Epithelial cell of proximal tubule (primary cell): ENCODE measurements at regions not wholly inside any gene's neighbourhood (a gene's known extent, or its start where the extent isn't known, plus 50 kb on each side); places are given as distances from the start of the nearest gene placed in this dataset.
A peak's percentile ranks its signal among the peaks of the same experiment; 100 is the strongest.

ENCODE experiments used
- DNase-seq: peaks from one replicate; pipeline ENCODE4 v3.0.0-alpha.2; 2011; ENCODE audit warnings: low read depth
- H3K4me3 ChIP-seq: 2 replicates; pipeline ENCODE4 v1.5.1; 2011; ENCODE audit warnings: low read depth, mild to moderate bottlenecking, low read length
- CTCF ChIP-seq: conservative IDR thresholded peaks from 2 replicates; pipeline ENCODE4 v1.5.1; 2012; ENCODE audit warnings: low read depth, mild to moderate bottlenecking, low read length

DNA sequence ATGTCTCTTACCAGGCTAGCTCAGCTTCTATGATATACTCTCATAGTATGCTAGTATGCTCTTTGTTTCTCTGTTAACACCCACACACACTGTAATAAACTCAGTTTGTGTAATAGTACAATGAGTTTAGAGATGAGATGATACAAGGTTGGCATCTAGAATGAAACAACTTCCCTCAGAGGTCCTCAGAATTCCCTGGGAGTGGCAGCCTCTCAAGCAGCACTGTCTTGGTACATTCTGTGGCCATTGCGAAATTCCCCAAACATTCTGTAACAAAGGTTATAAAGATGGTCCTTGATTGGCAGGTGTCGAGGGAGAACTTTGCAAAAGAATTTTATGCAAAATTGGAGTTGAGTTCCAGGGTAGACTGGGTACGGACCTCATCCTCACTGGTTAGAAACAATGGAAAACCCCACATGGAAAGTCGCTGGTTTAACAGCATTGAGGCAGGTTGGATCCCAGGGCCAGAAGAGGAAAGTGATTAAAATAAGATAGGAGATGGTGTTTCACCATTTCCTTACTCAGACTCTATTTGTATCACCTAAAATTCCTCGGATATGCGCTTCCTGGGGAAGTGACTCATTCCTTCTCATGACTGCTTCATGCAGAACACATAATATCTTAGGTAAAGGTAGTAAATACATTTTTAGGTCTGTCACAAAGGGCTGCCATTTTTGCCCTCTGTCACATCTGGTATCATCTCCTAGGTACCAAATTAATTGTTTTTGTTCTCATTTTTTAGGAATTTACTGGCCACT lies 657.8 kb downstream of the SORCS1 start:
- peak; percentile 12 for DNase-seq
- H3K4me3 ChIP-seq = no peak overlapping the region
- no peak for TF ChIP-seq CTCF

GRCh38 chr10:106504536-106504935 lies 660.0 kb downstream of the SORCS1 start:
- TF ChIP-seq CTCF = no peak
- H3K4me3 ChIP-seq = no peak overlapping the region
- DNase-seq = no peak

- DNase-seq = no peak
- H3K4me3 ChIP-seq = no peak overlapping the region
- TF ChIP-seq CTCF = no peak
These were observed 661.9 kb downstream of the SORCS1 start for GRCh38 chr10:106502641-106503040.

- no peak overlapping the region for H3K4me3 ChIP-seq
- DNase-seq = no peak
- TF ChIP-seq CTCF = no peak
These were observed 663.5 kb downstream of the SORCS1 start for GRCh38 chr10:106500925-106501525.

DNA sequence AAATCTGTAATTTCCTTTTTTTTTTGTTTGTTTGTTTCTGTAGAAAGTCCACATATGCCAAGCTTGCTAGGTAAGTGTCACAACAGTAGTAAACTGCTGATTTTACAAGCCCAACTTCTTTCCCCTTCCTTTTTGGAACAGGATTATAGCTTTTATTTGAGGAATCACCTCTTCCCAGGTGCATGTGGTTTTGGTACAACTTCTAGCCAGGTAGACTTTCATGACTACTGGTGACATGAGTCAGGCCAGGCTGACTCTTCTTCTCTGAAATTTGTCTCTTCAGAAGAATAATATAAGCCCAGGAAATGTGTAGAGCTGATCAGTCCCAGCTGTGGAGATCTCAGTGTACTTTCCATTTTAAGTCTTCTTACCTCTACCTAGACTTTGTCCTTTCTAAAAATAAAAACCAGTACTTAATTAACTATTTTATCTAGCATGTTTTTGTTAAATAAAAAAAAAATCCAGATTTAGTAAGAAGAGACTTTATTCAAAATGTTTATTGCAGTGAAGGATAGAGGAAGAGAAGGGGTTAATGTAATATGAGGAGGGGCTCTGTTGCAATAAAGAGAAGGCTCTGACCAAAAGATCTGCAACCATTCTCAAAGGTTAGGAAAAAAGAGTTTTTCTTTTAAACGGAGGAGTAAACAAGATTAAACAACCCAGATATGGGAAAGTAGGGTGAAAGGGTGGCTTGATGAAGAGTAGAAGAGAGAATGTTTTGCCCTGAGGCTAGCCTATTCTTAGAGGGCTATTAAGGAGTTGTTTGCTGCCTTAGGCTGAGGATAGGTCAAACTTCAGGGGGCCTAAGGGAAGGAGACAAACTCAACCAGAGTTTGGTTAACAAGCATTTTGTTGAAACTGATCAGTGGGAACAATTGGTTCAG lies 664.2 kb downstream of the SORCS1 start:
- no peak for DNase-seq
- H3K4me3 ChIP-seq = no peak overlapping the region
- TF ChIP-seq CTCF = no peak

DNA sequence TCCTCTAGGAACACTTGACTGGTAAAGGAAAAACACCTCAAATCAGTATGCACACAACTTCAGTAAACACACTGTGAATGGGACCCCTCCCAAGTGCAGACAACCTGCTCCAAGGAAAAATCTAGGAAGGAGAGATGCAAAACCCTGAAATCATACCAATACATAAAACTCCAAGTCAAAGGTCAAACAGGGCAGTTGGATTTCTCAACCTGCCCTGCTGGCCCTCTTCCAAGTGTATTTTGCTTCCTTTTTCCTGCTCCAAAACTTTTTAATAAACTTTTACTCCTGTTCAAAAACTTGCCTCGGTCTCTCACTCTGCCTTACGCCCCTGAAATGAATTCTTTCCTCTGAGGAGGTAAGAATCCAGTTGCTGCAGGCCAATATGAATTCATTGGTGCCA lies 665.1 kb downstream of the SORCS1 start:
- no peak for TF ChIP-seq CTCF
- no peak overlapping the region for H3K4me3 ChIP-seq
- DNase-seq = no peak
